ENCODE measurements at regions not wholly inside any gene's neighbourhood (a gene's known extent, or its start where the extent isn't known, plus 50 kb on each side); places are given as distances from the start of the nearest gene placed in this dataset.
"Not testable (repeated sequence)": the region's sequence is repeated elsewhere in the genome, so short reads cannot be mapped to it uniquely, and the experiment has no call there.

- no peak for DNase-seq (ENCODE audit: low spot score)
Observed at GRCh38 chr17:5864741-5865657, 205.2 kb upstream of the WSCD1 start.

GRCh38 chr17:5866978-5867377, 203.2 kb upstream of the WSCD1 start:
- DNase-seq (ENCODE audit: low spot score), result no peak

DNA sequence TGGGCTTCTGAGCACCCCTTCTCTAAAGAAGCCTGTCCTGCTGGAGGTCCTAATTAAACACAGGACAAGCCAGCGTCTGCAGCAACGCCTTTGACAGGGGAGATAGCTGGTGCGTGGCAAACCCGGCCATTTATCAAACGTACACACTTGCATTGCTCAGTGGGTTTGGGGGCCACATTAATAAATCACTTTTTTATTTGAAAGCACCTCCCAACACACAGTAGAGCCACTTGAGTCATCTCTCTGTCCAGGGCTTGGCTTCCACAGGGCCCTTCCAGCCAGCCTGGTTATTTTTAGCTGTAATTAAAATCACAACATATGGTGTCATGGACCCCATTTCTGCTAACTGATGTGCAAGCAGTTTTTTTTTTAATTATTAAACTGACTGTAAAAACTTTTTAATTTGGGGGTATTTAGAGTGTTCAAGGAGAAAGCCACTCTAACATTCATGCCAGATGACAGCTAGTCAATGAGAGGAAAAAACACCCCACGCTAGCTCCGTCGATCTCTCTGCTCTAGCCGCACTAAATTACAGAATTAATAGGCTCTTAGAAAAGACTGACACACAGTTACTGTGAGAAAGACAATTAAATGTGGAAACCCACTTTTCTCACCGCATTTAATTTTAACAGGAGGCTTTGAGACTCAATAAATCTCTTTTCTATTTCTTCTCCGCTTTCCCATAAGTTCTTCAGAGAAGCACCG, 201.0 kb upstream of the WSCD1 start:
- no peak for DNase-seq (ENCODE audit: low spot score)

GRCh38 chr17:5870231-5870953, 199.8 kb upstream of the WSCD1 start:
- no peak for DNase-seq (ENCODE audit: low spot score)

- DNase-seq (ENCODE audit: low spot score), result no peak
Observed at GRCh38 chr17:5871666-5872065, 198.5 kb upstream of the WSCD1 start.

GRCh38 chr17:5872831-5873230, 197.3 kb upstream of the WSCD1 start:
- no peak for DNase-seq (ENCODE audit: low spot score)

GRCh38 chr17:5873781-5874180, 196.4 kb upstream of the WSCD1 start:
- no peak for DNase-seq (ENCODE audit: low spot score)

DNA sequence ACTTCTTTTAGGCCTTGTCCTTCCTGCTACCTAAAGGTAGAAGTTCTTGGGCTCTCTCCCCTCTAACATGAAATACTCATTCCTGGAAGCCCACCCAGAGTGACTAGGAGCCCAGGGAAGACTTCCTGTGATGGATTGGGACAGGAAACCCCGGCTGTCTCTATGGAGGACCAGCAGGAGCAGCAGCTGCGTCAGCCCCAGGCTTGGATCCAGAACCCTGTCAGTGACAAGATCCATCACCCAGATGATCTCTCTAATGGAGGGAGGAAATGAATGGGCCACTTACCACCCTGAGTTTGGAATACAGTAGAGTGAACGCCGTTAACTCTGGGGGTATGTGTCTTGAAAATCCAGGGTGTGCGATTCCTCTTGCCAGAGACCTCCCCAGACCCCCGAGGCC, 195.7 kb upstream of the WSCD1 start:
- no peak for DNase-seq (ENCODE audit: low spot score)

- DNase-seq (ENCODE audit: low spot score), result no peak
Observed at GRCh38 chr17:5877366-5877765, 192.8 kb upstream of the WSCD1 start.

- DNase-seq (ENCODE audit: low spot score), result peak; percentile 97
Observed at GRCh38 chr17:5877948-5878347, 192.2 kb upstream of the WSCD1 start.

- DNase-seq (ENCODE audit: low spot score), result no peak
Observed at GRCh38 chr17:5881849-5882248, 188.3 kb upstream of the WSCD1 start.

DNA sequence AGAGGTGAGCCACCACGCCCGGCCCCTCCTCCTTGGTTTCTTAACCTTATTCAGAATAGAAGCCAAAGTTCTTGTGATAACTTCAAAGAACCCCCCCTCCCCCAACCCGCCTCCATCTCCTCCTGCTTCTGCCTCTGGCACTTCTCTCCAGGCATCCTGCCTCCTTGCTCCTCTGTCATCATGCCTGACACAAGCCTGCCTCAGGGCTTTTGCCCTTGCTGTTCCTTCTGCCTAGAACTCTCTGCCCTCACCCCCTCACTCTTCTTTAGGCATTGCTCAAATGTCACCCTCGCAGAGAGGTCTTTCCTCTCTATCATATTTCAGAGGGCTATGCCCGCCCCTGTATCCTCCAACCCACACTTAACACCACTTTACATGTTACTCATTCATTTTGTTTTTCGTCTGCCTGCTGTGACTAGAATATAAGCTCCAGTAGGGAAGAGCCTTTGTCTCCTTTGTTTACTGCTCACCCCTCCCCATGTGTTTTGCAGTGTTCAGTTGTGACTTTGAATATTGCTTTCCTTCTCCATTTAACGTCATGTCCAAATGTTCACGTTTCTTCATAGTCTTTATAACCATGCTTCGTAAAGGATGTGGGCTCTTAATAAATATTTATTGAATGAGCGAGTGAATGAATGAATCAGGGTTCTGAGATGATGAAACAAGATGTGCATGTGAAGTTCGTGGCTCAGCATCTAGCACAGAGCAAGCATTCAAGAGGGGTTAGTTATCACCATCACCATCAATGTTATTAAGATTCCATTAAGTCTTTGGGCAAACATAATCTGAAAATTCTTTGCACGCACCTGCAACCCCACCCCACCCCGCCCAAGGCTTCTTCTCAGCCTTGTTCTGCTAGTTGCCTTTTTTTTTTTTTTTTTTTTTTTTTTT, 186.2 kb upstream of the WSCD1 start:
- DNase-seq (ENCODE audit: low spot score), result no peak

DNA sequence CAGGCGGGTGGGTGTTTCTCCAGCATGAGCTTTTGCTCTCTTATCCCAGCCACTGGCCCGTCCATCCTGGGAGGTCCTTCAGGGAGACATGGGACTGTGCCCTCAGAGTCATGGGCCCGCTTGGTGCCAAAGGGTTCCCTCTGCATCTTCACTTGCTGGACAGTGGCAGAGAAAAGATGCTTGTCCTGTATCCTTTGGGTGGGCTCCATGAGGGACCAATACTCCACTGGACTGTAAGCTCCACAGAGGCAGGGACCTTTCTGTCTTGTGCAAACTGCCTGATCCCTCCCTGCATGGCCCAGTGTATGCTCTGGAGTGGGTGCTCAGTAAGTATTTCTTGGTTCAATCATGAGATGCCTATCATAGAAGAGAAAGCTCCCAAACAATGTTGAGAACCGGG, 184.8 kb upstream of the WSCD1 start:
- no peak for DNase-seq (ENCODE audit: low spot score)

GRCh38 chr17:5888811-5889210, 181.4 kb upstream of the WSCD1 start:
- no peak for DNase-seq (ENCODE audit: low spot score)

DNA sequence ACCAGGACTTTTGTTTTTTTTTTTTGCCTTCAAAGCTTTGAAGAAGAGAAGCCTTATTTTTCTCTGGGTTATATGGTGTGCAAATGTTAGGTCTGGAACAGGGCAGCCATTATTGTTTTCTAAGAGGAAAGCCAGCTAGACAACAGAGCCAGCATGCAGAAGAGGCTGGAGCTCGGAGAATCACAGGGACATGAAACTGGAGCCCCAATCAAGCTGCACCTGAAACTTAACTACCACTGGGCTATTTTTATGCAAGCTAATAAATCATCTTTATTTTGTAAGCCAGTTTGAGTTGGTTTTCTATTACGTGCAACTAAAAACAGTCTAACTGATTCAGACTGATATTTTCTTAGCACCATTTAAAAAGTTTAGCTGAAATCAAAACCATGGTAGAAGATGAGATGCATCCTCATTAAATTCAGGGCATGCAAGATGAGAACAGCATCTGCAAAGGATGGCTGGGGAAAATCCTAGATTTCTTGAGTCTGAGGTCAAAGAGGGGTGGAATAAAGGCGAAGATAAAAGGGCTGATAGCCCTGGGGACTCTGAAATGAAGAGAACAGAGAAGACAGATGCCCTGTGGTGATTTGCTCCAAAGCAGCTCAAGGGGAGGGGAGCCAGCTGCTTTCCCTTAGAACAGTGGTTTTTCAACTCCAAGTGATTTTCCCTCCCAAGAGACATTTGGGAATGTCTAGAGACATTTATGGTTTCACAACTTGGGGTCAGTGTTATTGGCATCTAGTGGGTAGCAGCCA, 177.1 kb upstream of the WSCD1 start:
- DNase-seq (ENCODE audit: low spot score), result peak; percentile 75

GRCh38 chr17:5893741-5894140, 176.4 kb upstream of the WSCD1 start:
- no peak for DNase-seq (ENCODE audit: low spot score)

GRCh38 chr17:5895276-5895675, 174.9 kb upstream of the WSCD1 start:
- no peak for DNase-seq (ENCODE audit: low spot score)

- DNase-seq (ENCODE audit: low spot score), result no peak
Observed at GRCh38 chr17:5896215-5896614, 174.0 kb upstream of the WSCD1 start.

- DNase-seq (ENCODE audit: low spot score), result peak; percentile 10
Observed at GRCh38 chr17:5897275-5897911, 172.8 kb upstream of the WSCD1 start.

DNA sequence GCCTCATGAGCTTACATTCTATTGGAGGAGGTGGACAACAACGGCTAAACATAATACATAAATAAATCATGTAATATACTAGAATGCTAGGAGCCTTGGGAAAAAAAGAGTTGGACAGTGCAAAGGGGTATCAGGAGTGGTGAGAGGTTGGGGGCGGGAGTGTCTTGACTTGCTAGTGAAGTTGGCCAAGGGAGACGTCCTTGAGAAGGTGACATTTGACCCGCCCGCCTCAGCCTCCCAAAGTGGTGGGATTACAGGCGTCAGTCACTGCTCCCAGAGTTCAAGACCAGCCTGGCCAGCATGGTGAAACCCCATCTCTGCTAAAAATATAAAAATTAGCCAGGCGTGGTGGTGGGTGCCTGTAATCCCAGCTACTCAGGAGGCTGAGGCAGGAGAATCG, 172.2 kb upstream of the WSCD1 start:
- DNase-seq (ENCODE audit: low spot score), result not testable (repeated sequence)

Measured in Ammon's horn (tissue), 1 donor.